T-cell (primary cell): ENCODE measurements at regions not wholly inside any gene's neighbourhood (a gene's known extent, or its start where the extent isn't known, plus 50 kb on each side); places are given as distances from the start of the nearest gene placed in this dataset.

Source experiments
- ATAC-seq, 4 experiments: fragments of 200-7000 bp in 3 of 4; fragments of 150-1000 bp in 1 of 4; cut with Tn5 transposase; replicated peaks in 1 of 4; 1 replicate in 3 of 4; 2 replicates in 1 of 4; pipeline ENCODE4 v1.10.0; 2021; ENCODE audit warnings: moderate library complexity in 3 of 4, mild to moderate bottlenecking in 2 of 4, moderate number of reproducible peaks in 1 of 4
- CTCF ChIA-PET, 2 donors: fragments of 300-600 bp; sonication (Branson Sonifier 250); formaldehyde crosslinking; loops; one replicate each; lab custom pipeline; 2022; ENCODE audit warnings: antibody characterized with exemption in 2 of 2; lab: Charles Lee
- POLR2A ChIA-PET, 2 donors: fragments of 300-600 bp; sonication (Branson Sonifier 250); formaldehyde crosslinking; loops; one replicate each; lab custom pipeline; 2022; ENCODE audit warnings: antibody characterized with exemption in 2 of 2; lab: Charles Lee
- DNase-seq, 35 experiments: peaks; one replicate each; pipeline versions ENCODE4 v3.0.0 to v3.0.0-alpha.2; 2013 to 2023
- H3K27ac ChIP-seq: one replicate; pipeline ENCODE4 v1.5.1; 2013; ENCODE audit warnings: low read length
- H3K27me3 ChIP-seq, 2 experiments: replicated peaks in 1 of 2; 1 replicate in 1 of 2; 2 replicates in 1 of 2; pipeline versions ENCODE4 v1.6.1 to v1.7.0; 2013; ENCODE audit warnings: low read length in 1 of 2, mixed read lengths in 1 of 2; ENCODE audit not compliant: control insufficient read depth in 2 of 2, insufficient read depth in 2 of 2; ENCODE audit errors: extremely low read depth in 1 of 2
- H3K36me3 ChIP-seq, 2 donors: 1 replicate in 1 of 2; 2 replicates in 1 of 2; pipeline versions ENCODE4 v1.6.1 to v1.7.0; 2013; ENCODE audit warnings: low read length in 1 of 2; ENCODE audit not compliant: control insufficient read depth in 2 of 2, insufficient read depth in 1 of 2; ENCODE audit errors: extremely low read depth in 1 of 2
- H3K4me1 ChIP-seq, 2 experiments: 1 replicate in 1 of 2; 2 replicates in 1 of 2; pipeline versions ENCODE4 v1.6.1 to v1.7.0; 2013; ENCODE audit warnings: low read length in 2 of 2, mixed read lengths in 1 of 2; ENCODE audit not compliant: insufficient read depth in 2 of 2, control insufficient read depth in 1 of 2; ENCODE audit errors: extremely low read depth in 1 of 2
- H3K4me3 ChIP-seq, 2 donors: 1 replicate in 1 of 2; 2 replicates in 1 of 2; pipeline versions ENCODE4 v1.5.1 to v1.7.0; 2013; ENCODE audit warnings: mild to moderate bottlenecking in 2 of 2, low read length in 1 of 2, moderate library complexity in 1 of 2; ENCODE audit not compliant: control insufficient read depth in 1 of 2; ENCODE audit errors: extremely low read depth in 1 of 2
- H3K9me3 ChIP-seq: 2 replicates; pipeline ENCODE4 v1.7.0; 2013
- H3K27ac Mint-ChIP-seq, 2 donors: one replicate each; pipeline ENCODE4 v1.8.0; 2020 to 2021; ENCODE audit warnings: mild to moderate bottlenecking in 2 of 2, mixed read lengths in 2 of 2
- H3K27me3 Mint-ChIP-seq, 2 donors: one replicate each; pipeline ENCODE4 v1.8.0; 2021 to 2022; ENCODE audit warnings: mixed read lengths in 2 of 2
- H3K36me3 Mint-ChIP-seq: one replicate; pipeline ENCODE4 v1.8.0; 2021; ENCODE audit warnings: mixed read lengths
- H3K4me1 Mint-ChIP-seq, 3 donors: one replicate each; pipeline ENCODE4 v1.8.0; 2020 to 2022; ENCODE audit warnings: mixed read lengths in 3 of 3, mild to moderate bottlenecking in 1 of 3
- H3K4me3 Mint-ChIP-seq, 3 donors: one replicate each; pipeline ENCODE4 v1.8.0; 2020 to 2022; ENCODE audit warnings: mild to moderate bottlenecking in 3 of 3, mixed read lengths in 3 of 3, moderate library complexity in 3 of 3
- H3K9me3 Mint-ChIP-seq, 3 donors: one replicate each; pipeline ENCODE4 v1.8.0; 2020 to 2022; ENCODE audit warnings: mixed read lengths in 3 of 3
- whole genome bisulfite sequencing: methylation state at CpG from one replicate; pipeline ENCODE4 v1.1.5; 2013; ENCODE audit warnings: missing lambda C conversion rate; ENCODE audit not compliant: insufficient coverage; 5-methylcytosine and 5-hydroxymethylcytosine counted together

- Histone ChIP-seq H3K27ac (no peak overlapping the region), H3K27me3 (peaks cover 0 to 14% of the 10 kb centered on the region in 2 experiments), H3K4me1 (no peaks in the 10 kb centered on the region), H3K36me3 (no peaks in the 10 kb centered on the region), H3K4me3 (no peak overlapping the region), H3K9me3 (no peaks in the 10 kb centered on the region)
- no peaks in the 10 kb centered on the region for H3K36me3 Mint-ChIP-seq
- peaks cover 3 to 20% of the 10 kb centered on the region in 2 donors for H3K27me3 Mint-ChIP-seq
- WGBS, result 82% methylated on average over 3 of the region's 7 CpGs
- no peak for ATAC-seq
- ChIA-PET CTCF (no interaction called here), POLR2A (no interaction called here)
- no peak overlapping the region for H3K4me3 Mint-ChIP-seq
- H3K4me1 Mint-ChIP-seq, result no peaks in the 10 kb centered on the region
- no peak overlapping the region for H3K27ac Mint-ChIP-seq
- no peak for DNase-seq
- peaks cover 0 to 5% (median 2%) of the 10 kb centered on the region in 3 donors for H3K9me3 Mint-ChIP-seq
Observed at GRCh38 chr12:125288931-125289928, 224.0 kb downstream of the AACS start.

- Histone ChIP-seq H3K4me1 (no peaks in the 10 kb centered on the region), H3K36me3 (no peaks in the 10 kb centered on the region), H3K9me3 (no peaks in the 10 kb centered on the region), H3K4me3 (no peak overlapping the region), H3K27ac (no peak overlapping the region), H3K27me3 (peaks cover 0 to 14% of the 10 kb centered on the region in 2 experiments)
- Mint-ChIP-seq H3K4me3 (no peak overlapping the region), H3K4me1 (no peaks in the 10 kb centered on the region), H3K27me3 (peaks cover 3 to 16% of the 10 kb centered on the region in 2 donors), H3K36me3 (no peaks in the 10 kb centered on the region), H3K27ac (no peak overlapping the region), H3K9me3 (peaks cover 0 to 5% (median 3%) of the 10 kb centered on the region in 3 donors)
- ChIA-PET CTCF (no interaction called here), POLR2A (no interaction called here)
- no peak for ATAC-seq
- WGBS, result 82% methylated on average over 6 of the region's 9 CpGs
- DNase-seq, result no peak
Observed at GRCh38 chr12:125289970-125290369, 224.7 kb downstream of the AACS start.

- Histone ChIP-seq H3K36me3 (no peaks in the 10 kb centered on the region), H3K4me1 (no peaks in the 10 kb centered on the region), H3K27ac (no peak overlapping the region), H3K27me3 (peaks cover 0 to 17% of the 10 kb centered on the region in 2 experiments), H3K9me3 (no peaks in the 10 kb centered on the region), H3K4me3 (no peak overlapping the region)
- peaks cover 12 to 21% of the 10 kb centered on the region in 2 donors for H3K27me3 Mint-ChIP-seq
- WGBS, result 100% methylated on average over 1 of the region's 3 CpGs
- ChIA-PET POLR2A (no interaction called here), CTCF (no interaction called here)
- peaks cover 0 to 5% (median 3%) of the 10 kb centered on the region in 3 donors for H3K9me3 Mint-ChIP-seq
- H3K4me3 Mint-ChIP-seq, result no peak overlapping the region
- H3K4me1 Mint-ChIP-seq, result no peaks in the 10 kb centered on the region
- H3K27ac Mint-ChIP-seq, result no peak overlapping the region
- H3K36me3 Mint-ChIP-seq, result no peaks in the 10 kb centered on the region
- no peak for DNase-seq
- no peak for ATAC-seq
Observed at GRCh38 chr12:125292700-125293099, 227.5 kb downstream of the AACS start.

- Histone ChIP-seq H3K4me3 (no peak overlapping the region), H3K9me3 (no peaks in the 10 kb centered on the region), H3K4me1 (no peaks in the 10 kb centered on the region), H3K27ac (no peak overlapping the region), H3K36me3 (no peaks in the 10 kb centered on the region), H3K27me3 (peaks cover 0 to 17% of the 10 kb centered on the region in 2 experiments)
- ChIA-PET POLR2A (no interaction called here), CTCF (no interaction called here)
- ATAC-seq, result no peak
- Mint-ChIP-seq H3K4me3 (no peak overlapping the region), H3K4me1 (no peaks in the 10 kb centered on the region), H3K27me3 (peaks cover 11 to 25% of the 10 kb centered on the region in 2 donors), H3K9me3 (peaks cover 0 to 3% (median 2%) of the 10 kb centered on the region in 3 donors), H3K27ac (no peak overlapping the region), H3K36me3 (no peaks in the 10 kb centered on the region)
- WGBS, result 87% methylated on average over 3 of the region's 5 CpGs
- no peak for DNase-seq
Observed at GRCh38 chr12:125295550-125295949, 230.3 kb downstream of the AACS start.

- Mint-ChIP-seq H3K4me1 (no peaks in the 10 kb centered on the region), H3K4me3 (no peak overlapping the region), H3K36me3 (no peaks in the 10 kb centered on the region), H3K27ac (no peak overlapping the region), H3K27me3 (peaks cover 12 to 25% of the 10 kb centered on the region in 2 donors), H3K9me3 (peaks cover 0 to 3% (median 0%) of the 10 kb centered on the region in 3 donors)
- H3K27ac ChIP-seq, result no peak overlapping the region
- H3K9me3 ChIP-seq, result no peaks in the 10 kb centered on the region
- DNase-seq (no peak), ATAC-seq (no peak)
- 62% methylated on average over 8 of the region's 9 CpGs for WGBS
- no peaks in the 10 kb centered on the region for H3K36me3 ChIP-seq
- H3K4me3 ChIP-seq, result no peak overlapping the region
- CTCF ChIA-PET, result no interaction called here
- H3K27me3 ChIP-seq, result peaks cover 0 to 20% of the 10 kb centered on the region in 2 experiments
- no peaks in the 10 kb centered on the region for H3K4me1 ChIP-seq
- POLR2A ChIA-PET, result no interaction called here
Observed at GRCh38 chr12:125296701-125297100, 231.5 kb downstream of the AACS start.

- Mint-ChIP-seq H3K36me3 (no peaks in the 10 kb centered on the region), H3K9me3 (no peaks in the 10 kb centered on the region), H3K27ac (no peak overlapping the region), H3K4me1 (no peaks in the 10 kb centered on the region), H3K4me3 (no peak overlapping the region), H3K27me3 (peaks cover 12 to 22% of the 10 kb centered on the region in 2 donors)
- WGBS, result 61% methylated on average over 5 of the region's 9 CpGs
- Histone ChIP-seq H3K27ac (no peak overlapping the region), H3K27me3 (peaks cover 0 to 16% of the 10 kb centered on the region in 2 experiments), H3K4me1 (no peaks in the 10 kb centered on the region), H3K4me3 (no peak overlapping the region), H3K36me3 (no peaks in the 10 kb centered on the region), H3K9me3 (no peaks in the 10 kb centered on the region)
- ATAC-seq (no peak), DNase-seq (no peak)
- ChIA-PET CTCF (no interaction called here), POLR2A (no interaction called here)
Observed at GRCh38 chr12:125299840-125300239, 234.6 kb downstream of the AACS start.
